Endothelial cell (in vitro differentiated cells): ENCODE measurements at regions not wholly inside any gene's neighbourhood (a gene's known extent, or its start where the extent isn't known, plus 50 kb on each side); places are given as distances from the start of the nearest gene placed in this dataset.

ENCODE experiments used
- DNase-seq: peaks from one replicate; pipeline ENCODE4 v3.0.0; 2021; ENCODE audit warnings: low spot score
- H3K27ac Mint-ChIP-seq: one replicate; pipeline ENCODE4 v1.8.0; 2021; ENCODE audit warnings: mixed read lengths, inconsistent platforms; ENCODE audit not compliant: unreplicated experiment
- H3K27me3 Mint-ChIP-seq: one replicate; pipeline ENCODE4 v1.8.0; 2021; ENCODE audit warnings: mild to moderate bottlenecking, moderate library complexity, mixed read lengths, inconsistent platforms; ENCODE audit not compliant: unreplicated experiment
- H3K36me3 Mint-ChIP-seq: one replicate; pipeline ENCODE4 v1.8.0; 2021; ENCODE audit warnings: mild to moderate bottlenecking, low read depth, mixed read lengths, inconsistent platforms; ENCODE audit not compliant: unreplicated experiment
- H3K4me1 Mint-ChIP-seq: one replicate; pipeline ENCODE4 v1.8.0; 2021; ENCODE audit warnings: mild to moderate bottlenecking, mixed read lengths, inconsistent platforms; ENCODE audit not compliant: unreplicated experiment
- H3K4me3 Mint-ChIP-seq: one replicate; pipeline ENCODE4 v1.8.0; 2021; ENCODE audit warnings: mild to moderate bottlenecking, mixed read lengths, inconsistent platforms; ENCODE audit not compliant: unreplicated experiment
- H3K9me3 Mint-ChIP-seq: one replicate; pipeline ENCODE4 v1.8.0; 2021; ENCODE audit warnings: mixed read lengths, inconsistent platforms; ENCODE audit not compliant: unreplicated experiment
- TF ChIP-seq, protein P1 (sequence below): fragments of 200-600 bp; sonication (generic); IDR thresholded peaks from one replicate; pipeline ENCODE4 v1.5.0; 2021; ENCODE audit warnings: antibody characterized with exemption; ENCODE audit not compliant: unreplicated experiment

DNA sequence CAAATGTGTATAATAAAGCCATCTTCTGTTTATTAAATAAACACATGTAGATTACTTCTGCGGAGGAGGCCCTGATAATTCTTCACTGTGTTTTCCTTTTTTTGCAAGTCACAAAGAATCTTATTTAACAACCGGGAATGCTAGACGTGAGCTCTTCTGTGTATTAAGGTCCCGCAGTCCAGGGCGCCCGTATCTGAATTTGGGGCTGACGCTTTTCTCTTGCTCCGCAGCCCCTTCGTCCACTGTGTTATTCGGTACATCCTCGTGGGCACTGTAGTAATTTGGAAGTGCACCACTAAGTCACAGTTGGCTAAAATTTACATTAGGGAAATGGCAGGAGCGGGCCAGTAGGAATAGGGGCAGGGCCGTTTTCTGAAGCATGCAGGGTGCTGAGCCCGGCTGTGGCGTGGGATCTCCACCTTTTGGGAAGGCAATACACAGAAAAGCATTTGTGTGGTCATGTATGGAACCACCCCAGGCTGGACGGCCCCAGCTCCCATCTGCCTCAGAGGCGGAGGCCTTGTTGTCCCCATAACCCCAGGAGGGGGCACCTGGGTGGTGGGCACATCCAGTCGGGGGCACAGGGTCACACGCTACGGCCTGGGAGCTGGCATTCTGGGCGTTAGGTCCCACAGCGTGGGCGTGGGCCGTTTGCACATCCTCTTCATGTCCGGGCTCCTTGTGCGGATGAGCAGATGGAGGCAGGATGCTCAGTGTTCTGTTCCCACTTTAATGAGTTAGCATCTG is 258.7 kb upstream of the IRX4 start:
- TF ChIP-seq, protein P1, sequence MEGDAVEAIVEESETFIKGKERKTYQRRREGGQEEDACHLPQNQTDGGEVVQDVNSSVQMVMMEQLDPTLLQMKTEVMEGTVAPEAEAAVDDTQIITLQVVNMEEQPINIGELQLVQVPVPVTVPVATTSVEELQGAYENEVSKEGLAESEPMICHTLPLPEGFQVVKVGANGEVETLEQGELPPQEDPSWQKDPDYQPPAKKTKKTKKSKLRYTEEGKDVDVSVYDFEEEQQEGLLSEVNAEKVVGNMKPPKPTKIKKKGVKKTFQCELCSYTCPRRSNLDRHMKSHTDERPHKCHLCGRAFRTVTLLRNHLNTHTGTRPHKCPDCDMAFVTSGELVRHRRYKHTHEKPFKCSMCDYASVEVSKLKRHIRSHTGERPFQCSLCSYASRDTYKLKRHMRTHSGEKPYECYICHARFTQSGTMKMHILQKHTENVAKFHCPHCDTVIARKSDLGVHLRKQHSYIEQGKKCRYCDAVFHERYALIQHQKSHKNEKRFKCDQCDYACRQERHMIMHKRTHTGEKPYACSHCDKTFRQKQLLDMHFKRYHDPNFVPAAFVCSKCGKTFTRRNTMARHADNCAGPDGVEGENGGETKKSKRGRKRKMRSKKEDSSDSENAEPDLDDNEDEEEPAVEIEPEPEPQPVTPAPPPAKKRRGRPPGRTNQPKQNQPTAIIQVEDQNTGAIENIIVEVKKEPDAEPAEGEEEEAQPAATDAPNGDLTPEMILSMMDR, result no peak
- H3K4me1 Mint-ChIP-seq, result no peaks in the 10 kb centered on the region
- no peak for DNase-seq
- peaks cover 2% of the 10 kb centered on the region for H3K27me3 Mint-ChIP-seq
- no peaks in the 10 kb centered on the region for H3K9me3 Mint-ChIP-seq
- no peak overlapping the region for H3K4me3 Mint-ChIP-seq
- no peaks in the 10 kb centered on the region for H3K36me3 Mint-ChIP-seq
- no peak overlapping the region for H3K27ac Mint-ChIP-seq

DNA sequence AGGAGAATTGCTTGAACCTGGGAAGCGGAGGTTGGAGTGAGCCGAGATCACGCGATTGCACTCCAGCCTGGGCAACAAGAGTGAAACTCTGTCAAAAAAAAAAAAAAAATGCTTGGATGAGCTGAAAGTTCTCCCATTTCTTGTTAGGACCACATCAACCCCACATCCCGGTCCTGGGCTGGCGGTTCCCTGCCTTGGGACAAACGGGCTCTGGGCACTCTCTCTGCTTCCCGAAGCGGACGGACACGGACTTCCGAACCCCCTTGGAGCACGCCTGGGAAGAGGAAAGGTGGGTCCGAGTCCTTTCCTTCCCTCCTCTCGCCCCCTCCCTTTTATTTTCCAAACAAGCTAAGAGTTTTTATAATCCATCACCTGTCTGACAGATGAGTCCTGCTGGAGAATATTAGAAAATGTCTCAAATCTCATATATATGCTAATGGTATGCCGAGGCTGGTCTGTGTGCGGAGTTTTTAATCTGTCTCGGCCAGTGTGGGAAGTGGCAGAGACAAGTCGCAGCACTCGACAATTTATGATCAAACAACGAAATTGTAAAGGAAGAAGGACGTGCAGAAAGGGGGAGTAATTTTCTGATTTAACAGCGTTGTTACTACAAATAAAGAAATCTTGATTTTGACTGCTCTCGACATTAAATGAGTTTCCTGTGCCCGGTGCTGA is 257.9 kb upstream of the IRX4 start:
- Mint-ChIP-seq H3K27me3 (peaks cover 7% of the 10 kb centered on the region), H3K4me1 (no peaks in the 10 kb centered on the region), H3K36me3 (no peaks in the 10 kb centered on the region), H3K9me3 (peaks cover 3% of the 10 kb centered on the region), H3K27ac (no peak overlapping the region), H3K4me3 (no peak overlapping the region)
- no peak for DNase-seq
- TF ChIP-seq, protein P1, result no peak

DNA sequence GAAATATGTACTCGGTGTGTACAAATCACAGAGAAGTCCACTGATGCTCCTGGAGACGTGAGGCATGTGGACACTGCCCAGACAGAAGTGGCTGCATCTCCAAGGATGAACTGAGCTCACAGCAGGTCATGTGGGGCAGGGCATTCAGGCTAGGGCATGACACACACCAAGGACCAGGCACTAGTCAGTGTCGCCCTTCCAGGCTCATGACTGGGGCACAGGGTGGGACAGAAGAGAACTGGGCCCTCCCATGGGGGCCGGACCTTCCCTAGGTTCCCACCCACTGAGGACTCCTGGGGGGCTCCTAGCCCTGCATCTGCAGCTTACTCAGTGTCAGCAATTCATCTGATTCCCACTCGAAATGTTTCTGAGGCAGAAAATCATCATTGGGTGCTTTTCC is 256.8 kb upstream of the IRX4 start:
- TF ChIP-seq, protein P1, result no peak
- H3K9me3 Mint-ChIP-seq, result peaks cover 3% of the 10 kb centered on the region
- no peak for DNase-seq
- H3K36me3 Mint-ChIP-seq, result no peaks in the 10 kb centered on the region
- no peak overlapping the region for H3K4me3 Mint-ChIP-seq
- H3K27me3 Mint-ChIP-seq, result peaks cover 7% of the 10 kb centered on the region
- no peak overlapping the region for H3K27ac Mint-ChIP-seq
- H3K4me1 Mint-ChIP-seq, result no peaks in the 10 kb centered on the region

DNA sequence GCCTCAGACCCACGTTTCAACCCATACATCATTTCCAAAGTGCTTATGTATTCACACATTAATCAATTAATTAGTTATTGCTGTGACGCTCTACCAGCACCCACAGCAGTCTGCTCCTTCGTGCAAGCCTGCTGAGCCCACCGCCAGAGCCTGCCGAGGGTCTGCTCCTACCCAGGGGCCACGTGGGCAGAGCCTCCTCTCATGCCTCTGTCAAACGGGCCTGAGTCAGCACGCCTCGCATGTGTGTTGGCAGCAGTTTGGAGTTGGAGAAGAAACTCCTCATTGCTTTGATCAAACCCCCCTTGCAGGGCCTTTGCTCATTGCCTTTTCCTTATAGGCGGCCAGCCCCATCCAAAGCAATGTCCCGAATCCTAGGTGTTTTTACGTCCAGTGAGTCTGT is 256.2 kb upstream of the IRX4 start:
- no peaks in the 10 kb centered on the region for H3K4me1 Mint-ChIP-seq
- no peak overlapping the region for H3K4me3 Mint-ChIP-seq
- H3K27ac Mint-ChIP-seq, result no peak overlapping the region
- DNase-seq, result no peak
- TF ChIP-seq, protein P1, result no peak
- H3K27me3 Mint-ChIP-seq, result peaks cover 7% of the 10 kb centered on the region
- no peaks in the 10 kb centered on the region for H3K36me3 Mint-ChIP-seq
- H3K9me3 Mint-ChIP-seq, result peaks cover 3% of the 10 kb centered on the region

DNA sequence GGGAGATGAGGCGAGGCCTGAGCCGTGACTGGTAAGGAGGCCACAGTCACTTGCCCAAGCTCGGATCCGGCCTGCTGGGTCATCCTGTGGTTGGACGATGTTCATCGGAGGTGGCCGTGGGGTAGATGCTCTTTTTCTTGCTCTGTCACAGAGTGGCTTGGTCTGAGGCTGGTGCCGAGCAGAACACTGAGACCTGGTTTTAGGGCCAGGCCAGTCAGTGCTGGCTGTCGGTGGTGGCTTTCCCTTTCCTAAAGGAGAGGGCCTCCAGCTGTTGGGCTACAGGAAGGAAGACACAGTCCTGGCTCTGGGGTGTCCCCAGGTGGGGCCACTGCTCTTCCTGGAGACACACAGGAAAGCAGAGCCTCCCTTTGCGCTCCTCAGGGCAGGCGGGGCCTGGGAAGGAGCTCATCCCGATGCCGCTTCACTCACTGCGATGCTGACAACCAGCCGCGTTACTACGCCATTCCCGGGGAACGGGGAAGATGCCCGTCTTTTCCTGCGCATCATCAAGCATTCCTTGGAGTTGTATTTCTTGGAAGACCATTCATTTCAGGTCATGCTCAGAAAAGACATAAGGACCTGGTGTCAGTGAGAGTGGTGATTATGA is 254.8 kb upstream of the IRX4 start:
- TF ChIP-seq, protein P1, result no peak
- no peak overlapping the region for H3K4me3 Mint-ChIP-seq
- H3K27ac Mint-ChIP-seq, result no peak overlapping the region
- DNase-seq, result no peak
- peaks cover 3% of the 10 kb centered on the region for H3K9me3 Mint-ChIP-seq
- H3K27me3 Mint-ChIP-seq, result peaks cover 7% of the 10 kb centered on the region
- H3K36me3 Mint-ChIP-seq, result no peaks in the 10 kb centered on the region
- no peaks in the 10 kb centered on the region for H3K4me1 Mint-ChIP-seq
